Hepatic stellate cell (primary cell): ENCODE measurements at regions not wholly inside any gene's neighbourhood (a gene's known extent, or its start where the extent isn't known, plus 50 kb on each side); places are given as distances from the start of the nearest gene placed in this dataset.
"Not testable (repeated sequence)": the region's sequence is repeated elsewhere in the genome, so short reads cannot be mapped to it uniquely, and the experiment has no call there.

Experiments used
- DNase-seq: peaks from one replicate; pipeline ENCODE4 v3.0.0; 2011; ENCODE audit warnings: low spot score

DNA sequence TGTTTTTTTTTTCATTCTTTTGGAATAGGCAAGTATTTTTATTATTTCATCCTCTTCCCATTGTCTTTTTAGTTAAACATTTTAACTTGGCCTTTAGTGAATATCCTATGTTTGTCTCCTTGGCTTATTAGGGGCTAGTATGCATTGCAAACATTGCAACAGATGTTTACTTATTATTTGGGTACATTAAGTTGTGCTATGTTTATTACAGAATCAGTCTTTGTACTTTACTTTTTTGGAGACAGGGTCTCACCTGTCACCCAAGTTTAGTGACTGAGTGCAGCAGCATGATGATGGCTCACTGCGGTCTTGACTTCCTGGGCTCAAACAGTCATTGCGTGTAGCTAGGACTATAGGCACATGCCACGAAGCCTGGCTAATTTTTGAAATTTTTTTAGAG lies 51.1 kb upstream of the NUDT6 start:
- DNase-seq, result no peak

DNA sequence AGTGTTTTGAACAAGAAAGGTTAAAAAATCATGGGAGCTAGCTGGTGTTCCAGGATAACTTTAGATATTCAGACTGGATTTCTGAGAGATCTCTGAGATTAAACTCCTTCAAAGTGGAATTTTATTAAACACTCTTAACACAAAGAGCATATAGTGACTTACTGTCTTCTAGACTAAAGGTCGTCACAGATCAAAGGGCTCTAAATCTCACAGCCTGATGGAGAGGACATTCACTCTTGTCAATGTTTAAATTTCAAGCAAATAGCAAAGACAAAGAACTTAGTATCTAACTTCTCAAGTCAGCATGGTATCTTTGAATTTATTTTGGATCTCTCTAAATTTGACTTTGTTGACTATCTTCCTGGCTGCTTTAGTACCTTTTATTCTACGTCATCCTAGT lies 53.7 kb upstream of the NUDT6 start:
- no peak for DNase-seq

DNA sequence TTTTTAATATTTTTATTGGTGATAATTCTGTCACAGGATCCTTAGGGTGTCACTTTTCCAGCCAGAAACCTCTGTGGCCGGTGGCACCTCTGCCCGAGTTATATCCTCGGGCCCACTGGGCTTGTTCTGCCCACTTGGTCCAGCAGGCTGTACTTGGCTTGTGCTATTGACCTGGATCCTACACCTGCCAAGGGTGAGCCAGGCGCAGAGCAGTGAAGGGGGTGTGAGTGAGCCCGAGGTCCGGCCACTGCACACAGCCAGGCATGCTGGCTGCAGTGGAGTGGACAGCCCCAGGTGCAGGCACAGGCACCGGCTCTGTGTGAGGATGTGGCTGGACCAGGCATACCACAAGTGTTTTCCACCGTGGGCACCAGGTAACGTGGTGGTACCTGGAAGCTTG lies 54.7 kb upstream of the NUDT6 start:
- DNase-seq, result no peak

DNA sequence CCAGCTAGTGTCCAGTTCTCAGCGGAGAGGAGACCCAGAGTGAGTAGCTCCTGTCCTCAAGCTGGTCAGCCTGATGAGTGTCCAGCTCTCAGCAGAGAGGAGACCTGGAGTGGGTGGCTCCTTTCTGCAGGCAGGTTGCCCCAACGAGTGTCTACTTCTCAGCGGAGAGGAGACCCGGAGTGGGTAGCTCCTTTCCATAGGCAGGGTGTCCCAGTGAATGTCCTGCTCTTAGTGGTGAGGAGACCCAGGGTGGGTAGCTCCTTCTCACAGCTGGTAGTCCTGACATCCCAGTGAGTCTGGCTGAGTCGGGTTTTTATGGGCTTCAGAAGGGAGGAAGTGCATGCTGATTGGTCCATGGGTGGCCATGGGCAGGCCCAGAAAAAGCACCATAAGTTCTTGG lies 55.7 kb upstream of the NUDT6 start:
- no peak for DNase-seq

DNA sequence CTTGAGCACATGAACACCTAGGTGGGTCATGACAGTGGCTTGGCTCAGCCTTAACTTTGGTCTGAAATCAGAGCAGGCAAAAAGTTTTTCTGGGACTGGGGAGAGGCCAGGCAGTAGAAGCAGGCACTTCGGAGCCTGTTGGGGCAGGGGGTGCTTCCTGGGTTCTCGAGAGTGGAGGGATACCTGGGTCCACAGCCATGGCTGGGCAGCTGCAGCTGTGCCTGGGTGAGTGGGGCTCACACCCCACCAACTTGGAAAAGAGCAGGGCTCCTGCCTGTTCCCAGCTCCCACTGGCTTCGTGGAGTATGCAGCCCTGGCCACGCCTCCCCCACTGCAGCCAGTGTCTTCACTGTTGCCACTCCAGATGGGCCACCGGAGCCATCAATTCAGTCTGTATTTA lies 56.4 kb upstream of the NUDT6 start:
- no peak for DNase-seq

DNA sequence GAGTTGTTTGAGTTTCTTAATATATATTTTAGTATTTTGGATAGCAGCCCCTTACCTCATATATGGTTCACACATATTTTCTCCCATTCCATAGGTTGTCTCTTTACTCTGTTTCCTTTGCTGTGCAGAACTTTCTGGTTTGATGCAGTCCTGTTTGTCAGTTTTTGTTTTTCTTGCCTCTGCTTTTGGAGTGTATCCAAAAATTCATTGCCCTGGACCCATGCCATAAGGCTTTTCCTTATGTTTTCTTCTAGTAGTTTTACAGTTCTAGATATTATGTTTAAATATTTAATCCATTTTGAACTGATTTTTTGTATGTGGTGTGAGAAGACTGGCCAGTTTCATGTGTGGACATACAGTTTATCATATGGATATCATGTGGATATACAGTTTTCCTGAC lies 58.5 kb upstream of the NUDT6 start:
- no peak for DNase-seq

DNA sequence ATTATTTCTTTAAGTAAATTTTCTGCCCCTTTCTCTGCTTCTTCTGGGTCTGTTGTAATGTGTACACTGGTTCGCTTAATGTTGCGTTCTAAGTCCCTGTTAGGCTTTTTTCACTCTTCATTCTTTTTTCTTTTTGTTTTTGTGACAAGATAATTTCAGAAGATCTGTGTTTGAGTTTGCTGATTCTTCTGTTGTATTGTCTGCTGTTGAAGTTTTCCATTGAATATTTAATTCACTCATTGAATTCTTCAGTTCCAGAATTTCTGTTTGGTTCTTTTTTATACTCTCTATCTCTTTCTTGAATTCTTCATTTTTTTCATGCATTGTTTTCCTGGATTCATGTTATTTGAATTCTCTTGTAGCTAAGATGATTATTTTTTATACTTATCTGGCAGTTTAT lies 66.3 kb upstream of the NUDT6 start:
- DNase-seq, result no peak

DNA sequence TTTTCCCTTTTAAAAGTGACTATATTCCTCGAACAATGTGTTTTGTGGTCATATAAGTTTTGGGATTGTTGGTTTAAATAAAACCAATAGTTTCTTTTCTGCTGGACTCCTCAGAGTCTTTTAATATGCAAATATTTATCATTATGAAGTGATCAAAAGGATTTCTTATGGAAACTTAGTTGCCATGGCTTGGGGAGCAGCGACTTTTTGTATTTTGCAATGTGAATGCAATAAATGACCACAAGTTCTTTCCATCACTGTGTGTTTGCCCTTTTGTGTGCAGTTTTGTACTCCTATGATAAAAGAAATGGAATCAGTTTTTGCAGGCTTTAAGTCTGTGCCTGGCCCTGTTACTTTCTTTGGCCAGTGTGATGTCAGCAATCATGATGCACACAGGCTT lies 68.5 kb upstream of the NUDT6 start:
- no peak for DNase-seq

DNA sequence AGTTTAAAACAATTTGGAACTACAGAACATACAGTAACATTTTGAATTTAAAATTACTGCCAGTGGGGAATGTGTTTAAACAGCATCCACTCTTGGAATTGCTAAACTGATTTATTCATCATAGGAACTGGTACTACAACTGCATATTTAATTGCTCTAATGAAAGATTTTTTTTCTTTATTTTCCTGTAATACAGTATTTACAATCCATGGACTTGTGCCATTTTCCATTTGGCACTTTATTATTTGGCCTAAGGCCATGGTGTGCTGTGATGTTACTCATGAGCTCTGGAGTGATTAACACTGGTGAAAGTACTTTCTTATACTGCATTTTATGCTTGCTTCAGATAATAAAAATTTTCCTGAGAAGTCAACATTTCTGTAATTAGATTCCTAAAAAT lies 69.7 kb upstream of the NUDT6 start:
- no peak for DNase-seq

DNA sequence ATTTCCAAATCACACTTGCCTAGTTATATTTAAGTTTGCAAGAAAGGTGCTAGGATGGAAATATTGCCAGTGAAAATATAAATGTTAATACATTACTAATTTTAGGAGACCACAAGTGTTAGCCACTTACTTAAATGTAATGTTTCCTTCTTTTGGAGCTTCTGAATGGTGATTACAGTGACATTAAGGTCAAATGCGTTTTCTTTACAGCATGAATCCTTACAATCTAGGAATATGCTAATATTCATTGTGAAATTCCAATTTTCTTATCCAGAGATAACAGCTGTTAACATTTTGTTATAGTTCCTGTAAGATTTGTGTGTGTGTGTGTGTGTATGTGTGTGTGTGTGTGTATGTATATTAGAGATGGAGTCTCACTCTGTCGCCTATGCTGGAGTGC lies 70.2 kb upstream of the NUDT6 start:
- DNase-seq, result no peak

DNA sequence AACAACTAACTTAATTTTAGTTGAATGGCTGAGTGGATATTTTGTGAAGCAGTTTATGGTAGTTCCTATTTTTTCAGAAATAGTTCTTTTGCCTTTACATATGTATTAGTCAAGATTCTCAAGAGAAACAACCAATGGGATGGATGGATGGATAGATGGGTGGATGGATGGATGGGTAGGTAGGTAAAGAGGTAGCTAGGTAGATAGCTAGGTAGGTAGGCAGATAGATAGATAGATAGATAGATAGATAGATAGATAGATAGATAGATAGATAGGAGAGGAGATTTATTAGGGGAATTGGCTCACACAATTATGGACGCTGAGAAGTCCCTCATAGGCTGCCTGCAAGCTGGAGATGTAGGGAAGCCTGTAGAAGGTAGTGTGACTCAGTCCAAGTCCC lies 74.0 kb upstream of the NUDT6 start:
- DNase-seq, result no peak

DNA sequence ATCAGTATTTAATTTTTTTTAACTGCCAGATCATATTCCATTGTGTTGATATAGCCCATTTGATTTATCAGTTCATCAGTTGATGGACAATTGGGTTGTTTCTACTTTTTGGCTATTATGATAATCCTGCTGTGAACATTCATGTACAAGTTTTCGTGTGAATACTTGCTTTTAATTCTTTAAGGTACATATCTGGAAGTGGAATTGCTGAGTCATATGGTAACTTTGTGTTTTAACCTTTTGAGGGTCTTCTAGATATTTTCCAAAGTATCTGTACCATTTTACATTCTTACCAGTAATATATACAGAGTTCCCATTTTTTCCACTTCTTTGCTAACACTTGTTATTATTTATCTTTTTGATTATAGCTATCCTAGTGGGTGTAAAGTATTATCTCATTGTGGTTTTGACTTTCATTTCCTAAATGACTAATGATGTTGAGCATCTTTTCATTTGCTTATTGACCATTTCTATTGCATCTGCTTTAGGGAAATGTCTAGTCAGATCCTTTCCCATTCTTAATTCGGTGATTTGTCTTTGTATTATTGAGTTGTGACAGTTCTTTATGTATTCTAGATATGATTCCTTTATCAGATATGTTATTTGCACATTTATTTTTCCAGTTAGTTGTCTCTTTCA lies 75.2 kb upstream of the NUDT6 start:
- no peak for DNase-seq

DNA sequence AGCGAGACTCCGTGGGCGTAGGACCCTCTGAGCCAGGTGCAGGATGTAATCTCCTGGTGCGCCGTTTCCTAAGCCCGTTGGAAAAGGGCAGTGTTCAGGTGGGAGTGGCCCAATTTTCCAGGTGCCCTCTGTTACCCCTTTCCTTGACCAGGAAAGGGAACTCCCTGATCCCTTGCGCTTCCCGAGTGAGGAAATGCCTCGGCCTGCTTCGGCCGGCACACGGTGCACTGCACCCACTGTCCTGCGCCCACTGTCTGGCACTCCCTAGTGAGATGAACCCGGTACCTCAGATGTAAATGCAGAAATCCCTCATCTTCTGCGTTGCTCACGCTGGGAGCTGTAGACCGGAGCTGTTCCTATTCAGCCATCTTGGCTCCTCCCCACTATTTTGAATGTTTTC lies 81.7 kb upstream of the NUDT6 start:
- not testable (repeated sequence) for DNase-seq

DNA sequence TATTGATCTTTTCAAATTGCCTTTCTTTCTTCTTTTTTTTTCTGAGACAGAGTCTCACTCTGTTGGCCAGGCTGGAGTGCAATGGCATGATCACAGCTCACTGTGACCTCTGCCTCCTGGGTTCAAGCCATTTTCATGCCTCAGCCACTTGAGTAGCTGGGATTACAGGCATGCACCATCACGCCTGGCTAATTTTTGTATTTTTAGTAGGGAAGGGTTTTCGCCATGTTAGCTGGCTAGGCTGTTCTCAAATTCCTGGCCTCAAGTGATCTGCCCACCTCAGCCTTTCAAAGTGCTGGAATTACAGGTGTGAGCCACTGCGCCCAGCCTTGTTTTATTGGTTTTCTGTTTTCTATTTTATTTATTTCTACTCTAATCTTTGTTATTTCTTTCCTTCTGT lies 82.7 kb upstream of the NUDT6 start:
- DNase-seq, result not testable (repeated sequence)

DNA sequence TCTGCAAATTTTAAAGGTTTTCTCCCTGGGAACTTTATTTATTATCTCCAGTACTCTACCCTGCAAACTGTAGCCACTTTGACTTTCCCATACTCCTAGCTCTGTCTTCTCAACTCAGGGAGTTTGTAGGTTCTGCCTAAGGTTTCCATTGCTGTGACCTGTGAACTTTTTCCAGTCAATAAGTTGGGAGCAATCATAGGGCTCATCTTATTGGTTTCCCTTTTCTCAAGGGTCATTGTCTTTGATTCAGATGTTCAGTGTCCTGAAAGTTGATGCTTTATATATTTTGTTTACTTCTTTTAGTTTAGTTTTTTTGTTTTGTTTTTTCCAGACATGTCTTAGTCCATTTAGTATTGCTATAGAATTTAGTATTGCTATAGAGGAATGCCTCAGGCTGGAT lies 85.3 kb upstream of the NUDT6 start:
- DNase-seq, result no peak

DNA sequence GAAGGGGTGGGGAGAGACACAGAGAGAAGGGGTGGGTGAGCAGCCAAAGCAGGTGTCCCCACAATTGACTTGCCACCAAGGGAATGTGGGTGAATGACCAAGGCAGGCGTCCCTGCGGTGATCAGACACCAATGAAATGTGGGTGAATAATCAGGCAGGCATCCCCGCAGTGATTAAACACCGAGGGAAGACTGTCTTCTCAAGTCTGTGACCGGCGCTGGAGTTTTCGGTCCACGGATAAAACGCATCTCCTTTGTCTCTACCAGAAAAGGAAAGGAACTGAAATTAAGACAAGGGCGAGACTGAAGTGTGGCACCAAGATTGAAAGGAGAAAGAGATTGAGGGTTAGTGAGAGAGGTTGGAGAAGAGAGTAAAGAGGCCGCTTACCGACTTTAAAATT lies 90.0 kb upstream of the NUDT6 start:
- DNase-seq, result not testable (repeated sequence)

DNA sequence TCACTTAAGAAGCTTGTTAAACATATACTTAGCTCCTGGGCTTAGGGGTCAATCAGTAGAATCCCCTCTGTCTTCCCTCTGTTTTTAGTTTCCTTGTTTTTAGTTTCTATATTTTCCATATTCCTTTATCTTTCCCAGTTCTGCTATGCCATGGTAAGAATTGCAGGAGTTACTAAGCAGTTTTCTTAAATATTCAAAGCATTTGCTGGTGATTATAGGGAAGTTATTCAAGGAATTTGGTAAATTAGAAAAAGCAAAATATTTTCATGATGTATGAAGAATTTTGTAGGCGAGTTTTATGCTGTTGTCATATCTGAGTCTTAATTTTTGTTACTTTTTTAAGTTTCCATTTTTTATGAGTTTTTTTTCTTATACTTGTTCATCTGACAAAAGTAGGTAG lies 91.6 kb upstream of the NUDT6 start:
- DNase-seq, result peak; percentile 14

DNA sequence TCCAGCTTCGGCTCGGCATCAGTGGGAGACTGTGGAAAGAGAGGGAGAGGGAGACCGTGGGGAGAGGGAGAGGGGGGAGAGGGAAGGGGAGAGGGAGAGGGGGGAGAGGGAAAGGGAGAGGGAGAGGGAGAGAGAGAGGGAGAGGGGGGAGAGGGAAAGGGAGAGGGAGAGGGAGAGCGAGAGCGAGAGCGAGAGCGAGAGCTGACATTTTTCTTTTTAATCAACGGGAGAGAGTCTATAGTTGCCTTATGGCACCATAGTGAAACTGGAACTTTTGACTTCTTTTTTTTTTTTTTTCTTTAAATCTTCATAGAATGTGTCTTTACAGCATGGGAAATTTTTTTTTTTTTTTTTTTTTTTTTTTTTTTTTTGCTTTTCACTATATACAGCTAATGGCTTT lies 94.7 kb upstream of the NUDT6 start:
- no peak for DNase-seq

DNA sequence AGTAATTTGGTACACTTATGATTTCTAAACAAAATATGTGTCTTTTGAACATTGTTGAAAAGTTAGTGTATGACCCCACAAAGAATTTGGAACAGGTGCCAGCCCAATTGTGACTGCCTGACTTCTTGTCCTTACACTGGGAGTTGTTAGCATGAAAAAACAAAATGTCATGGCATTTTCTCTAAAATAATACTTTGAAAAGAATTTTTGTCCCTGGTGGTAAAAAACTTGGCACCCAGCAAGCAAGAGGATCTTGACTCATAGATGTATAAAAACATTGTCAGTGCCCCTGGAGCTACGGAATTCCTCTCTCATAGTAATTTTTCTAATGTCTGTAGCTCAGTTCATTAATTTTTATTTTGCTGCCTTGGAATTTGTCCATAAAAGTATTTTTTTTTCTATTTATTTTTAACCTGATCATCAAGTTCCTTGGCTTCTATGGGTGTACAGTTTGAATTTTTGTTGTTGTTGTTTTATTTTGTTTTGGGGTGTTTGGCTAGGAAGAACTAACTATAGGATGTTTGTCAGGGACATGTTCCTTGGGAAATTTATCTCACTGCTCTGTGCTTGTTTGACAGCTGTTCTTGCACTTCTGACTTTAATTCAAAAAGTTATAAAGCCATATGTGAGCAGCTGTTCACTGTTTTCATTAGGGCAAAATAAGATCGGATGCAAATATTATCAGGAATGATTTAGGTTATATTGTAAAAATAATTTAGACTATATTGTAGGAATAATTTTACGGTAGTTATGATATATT lies 95.4 kb upstream of the NUDT6 start:
- DNase-seq, result peak; percentile 64

DNA sequence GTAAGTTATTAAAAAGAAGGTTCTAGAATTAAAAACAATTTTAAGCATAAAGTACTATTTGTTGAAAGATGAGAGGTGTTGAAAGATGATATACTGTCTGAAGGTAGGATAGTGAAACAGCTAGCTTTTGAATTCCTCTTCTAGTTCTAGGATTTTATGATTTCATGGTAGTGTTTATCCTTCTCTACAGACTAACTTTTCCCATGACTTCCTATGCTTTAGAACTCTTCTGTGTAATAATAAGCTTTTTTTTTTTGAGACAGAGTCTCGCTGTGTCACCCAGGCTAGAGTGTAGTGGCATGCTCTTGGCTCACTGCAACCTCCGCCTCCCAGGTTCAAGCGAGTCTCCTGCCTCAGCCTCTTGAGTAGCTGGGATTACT lies 96.0 kb upstream of the NUDT6 start:
- no peak for DNase-seq

DNA sequence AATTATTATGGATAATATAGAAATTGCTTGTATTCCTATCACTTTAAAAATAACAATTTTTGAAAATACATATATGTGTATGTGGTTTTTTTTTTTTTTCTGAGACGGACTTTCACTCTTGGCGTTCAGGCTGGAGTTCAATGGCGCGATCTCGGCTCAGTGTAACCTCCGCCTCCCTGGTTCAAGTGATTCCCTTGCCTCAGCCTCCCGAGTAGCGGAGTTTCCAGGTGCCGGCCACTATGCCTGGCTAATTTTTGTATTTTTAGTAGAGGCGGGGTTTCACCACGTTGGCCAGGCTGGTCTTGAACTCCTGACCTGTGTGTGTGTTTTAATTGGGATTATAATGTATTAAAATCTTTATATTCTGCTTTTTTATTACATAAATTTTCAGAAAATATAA lies 97.9 kb upstream of the NUDT6 start:
- no peak for DNase-seq

DNA sequence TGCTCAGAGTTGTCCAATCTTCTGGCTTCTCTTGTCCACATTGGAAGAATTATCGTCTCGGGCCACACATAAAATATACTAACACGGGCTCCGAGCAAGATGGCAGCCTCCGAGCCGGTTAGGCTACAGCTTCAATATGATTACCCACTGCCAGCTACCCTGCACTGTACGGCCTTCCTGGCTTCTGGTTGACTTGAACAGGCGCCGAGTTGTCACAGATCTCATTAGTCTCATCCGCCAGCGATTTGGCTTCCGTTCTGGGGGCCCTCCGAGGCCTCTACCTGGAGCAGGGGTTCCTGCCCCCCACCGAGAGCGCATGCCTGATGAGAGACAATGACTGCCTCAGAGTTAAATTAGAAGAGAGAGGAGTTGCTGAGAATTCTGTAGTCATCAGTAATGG lies 101.2 kb upstream of the NUDT6 start:
- DNase-seq, result no peak

DNA sequence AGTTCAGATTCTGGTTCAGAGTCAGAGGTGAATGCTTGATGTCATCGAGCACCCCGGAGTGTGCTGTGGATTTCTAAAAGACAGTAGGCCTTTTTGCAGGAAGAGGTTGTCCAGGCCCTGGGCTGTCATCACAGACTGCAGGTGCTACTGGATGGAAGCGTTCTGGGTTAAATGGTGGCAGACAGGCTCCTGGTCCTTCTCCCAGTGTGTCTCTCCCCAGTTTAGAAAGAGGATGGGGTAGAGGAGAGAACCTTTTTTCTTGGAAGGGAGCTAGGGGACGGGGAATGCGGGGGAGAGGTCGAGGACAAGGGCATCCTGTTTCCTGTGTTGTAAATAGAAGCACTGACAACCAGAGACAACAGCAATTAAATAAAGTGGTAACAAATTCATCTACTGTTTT lies 102.3 kb upstream of the NUDT6 start:
- no peak for DNase-seq

DNA sequence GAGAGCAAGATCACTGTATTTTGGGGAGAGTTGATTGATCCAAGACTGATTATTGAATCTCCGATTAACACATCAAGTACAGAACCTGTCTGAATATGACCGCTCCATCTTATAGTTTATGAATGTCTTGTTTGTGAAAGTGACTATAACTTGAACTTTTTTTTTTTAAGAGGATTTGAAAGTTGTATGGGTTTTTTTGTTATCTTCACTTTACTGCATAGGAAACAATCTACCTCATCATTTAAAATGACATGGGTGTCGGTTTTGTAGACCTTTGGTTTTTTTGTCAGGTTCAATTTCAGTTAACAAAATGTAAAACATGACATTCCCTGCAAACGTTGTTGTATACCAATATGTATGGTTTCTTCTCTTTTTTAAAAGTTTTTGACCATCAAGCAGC lies 103.0 kb upstream of the NUDT6 start:
- DNase-seq, result no peak
